Activated CD4-positive, alpha-beta T cell treated with anti-CD3 and anti-CD28 coated beads, Interleukin-2, amount 50 U/mL, for 24 hours (primary cell): ENCODE measurements at regions not wholly inside any gene's neighbourhood (a gene's known extent, or its start where the extent isn't known, plus 50 kb on each side); places are given as distances from the start of the nearest gene placed in this dataset.

Experiments
- DNase-seq, 2 donors: peaks; one replicate each; pipeline ENCODE4 v3.0.0-alpha.2; 2020; ENCODE audit warnings: low read depth in 1 of 2, low spot score in 1 of 2

- no peak for DNase-seq
These were observed 104.3 kb upstream of the TMCC3 start for GRCh38 chr12:94754653-94755052.

- no peak for DNase-seq
These were observed 102.8 kb upstream of the TMCC3 start for GRCh38 chr12:94753036-94753679.

GRCh38 chr12:94750864-94751263 lies 100.5 kb upstream of the TMCC3 start:
- no peak for DNase-seq

- DNase-seq = no peak
These were observed 99.5 kb upstream of the TMCC3 start for GRCh38 chr12:94749890-94750289.

- DNase-seq = no peak
These were observed 99.1 kb upstream of the TMCC3 start for GRCh38 chr12:94749455-94749854.

GRCh38 chr12:94748726-94749421 lies 98.5 kb upstream of the TMCC3 start:
- no peak for DNase-seq

- DNase-seq = no peak
These were observed 95.2 kb upstream of the TMCC3 start for GRCh38 chr12:94745562-94745961.

GRCh38 chr12:94743174-94743573 lies 92.8 kb upstream of the TMCC3 start:
- no peak for DNase-seq

GRCh38 chr12:94740601-94741362 lies 90.4 kb upstream of the TMCC3 start:
- DNase-seq = no peak

GRCh38 chr12:94736820-94737219 lies 86.5 kb upstream of the TMCC3 start:
- DNase-seq = no peak

GRCh38 chr12:94736004-94736403 lies 85.6 kb upstream of the TMCC3 start:
- no peak for DNase-seq

- DNase-seq = no peak
These were observed 83.4 kb upstream of the TMCC3 start for GRCh38 chr12:94733727-94734126.

GRCh38 chr12:94732367-94732990 lies 82.1 kb upstream of the TMCC3 start:
- no peak for DNase-seq

GRCh38 chr12:94731733-94732360 lies 81.5 kb upstream of the TMCC3 start:
- no peak for DNase-seq

- DNase-seq = no peak
These were observed 80.5 kb upstream of the TMCC3 start for GRCh38 chr12:94730847-94731246.

GRCh38 chr12:94726236-94726835 lies 76.0 kb upstream of the TMCC3 start:
- DNase-seq = no peak

- no peak for DNase-seq
These were observed 75.2 kb upstream of the TMCC3 start for GRCh38 chr12:94725375-94726168.

GRCh38 chr12:94722664-94723063 lies 72.3 kb upstream of the TMCC3 start:
- no peak for DNase-seq

- no peak for DNase-seq
These were observed 70.8 kb upstream of the TMCC3 start for GRCh38 chr12:94721173-94721572.

- no peak for DNase-seq
These were observed 67.8 kb upstream of the TMCC3 start for GRCh38 chr12:94718114-94718513.
